ENCODE measurements at regions not wholly inside any gene's neighbourhood (a gene's known extent, or its start where the extent isn't known, plus 50 kb on each side); places are given as distances from the start of the nearest gene placed in this dataset.

- no peak overlapping the region for H3K4me3 ChIP-seq (ENCODE audit: low read depth, low read length, poor library complexity, severe bottlenecking)
- DNase-seq (ENCODE audit: low spot score): no peak
- TF ChIP-seq EZH2 (IDR thresholded peaks at IDR 0.05; ENCODE audit: borderline replicate concordance, low read depth, low read length, poor library complexity, severe bottlenecking): no peak
- TF ChIP-seq, protein P1, sequence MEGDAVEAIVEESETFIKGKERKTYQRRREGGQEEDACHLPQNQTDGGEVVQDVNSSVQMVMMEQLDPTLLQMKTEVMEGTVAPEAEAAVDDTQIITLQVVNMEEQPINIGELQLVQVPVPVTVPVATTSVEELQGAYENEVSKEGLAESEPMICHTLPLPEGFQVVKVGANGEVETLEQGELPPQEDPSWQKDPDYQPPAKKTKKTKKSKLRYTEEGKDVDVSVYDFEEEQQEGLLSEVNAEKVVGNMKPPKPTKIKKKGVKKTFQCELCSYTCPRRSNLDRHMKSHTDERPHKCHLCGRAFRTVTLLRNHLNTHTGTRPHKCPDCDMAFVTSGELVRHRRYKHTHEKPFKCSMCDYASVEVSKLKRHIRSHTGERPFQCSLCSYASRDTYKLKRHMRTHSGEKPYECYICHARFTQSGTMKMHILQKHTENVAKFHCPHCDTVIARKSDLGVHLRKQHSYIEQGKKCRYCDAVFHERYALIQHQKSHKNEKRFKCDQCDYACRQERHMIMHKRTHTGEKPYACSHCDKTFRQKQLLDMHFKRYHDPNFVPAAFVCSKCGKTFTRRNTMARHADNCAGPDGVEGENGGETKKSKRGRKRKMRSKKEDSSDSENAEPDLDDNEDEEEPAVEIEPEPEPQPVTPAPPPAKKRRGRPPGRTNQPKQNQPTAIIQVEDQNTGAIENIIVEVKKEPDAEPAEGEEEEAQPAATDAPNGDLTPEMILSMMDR (conservative IDR thresholded peaks at IDR 0.05; ENCODE audit: low read depth, low read length): no peak
- no peaks in the 10 kb centered on the region for H3K36me3 ChIP-seq (ENCODE audit: insufficient read depth, low read length, poor library complexity, severe bottlenecking)
- no peak overlapping the region for H3K27ac ChIP-seq (ENCODE audit: low read depth, low read length, poor library complexity, severe bottlenecking)
- ChIA-PET POLR2A (ENCODE audit: low non-redundant PET) (no interaction called here), CTCF (no interaction called here)
- no TSS peak for BruUV-seq (replicated peaks)
- H3K27me3 ChIP-seq (replicated peaks; ENCODE audit: insufficient read depth, low read depth, low read length, poor library complexity): no peaks in the 10 kb centered on the region
- peaks cover 19% of the 10 kb centered on the region for H3K4me1 ChIP-seq (ENCODE audit: insufficient read depth, low read length, poor library complexity, severe bottlenecking)
- intact Hi-C loops (cut with micrococcal nuclease; ENCODE audit: unreplicated experiment): no loop called here
- no peaks in the 10 kb centered on the region for H3K9me3 ChIP-seq (ENCODE audit: low read depth, low read length, poor library complexity, severe bottlenecking)
Measured at GRCh38 chr6:145006914-145007313, 721.8 kb downstream of the UTRN start.

- TF ChIP-seq, protein P1 (conservative IDR thresholded peaks at IDR 0.05; ENCODE audit: low read depth, low read length): no peak
- no peak for TF ChIP-seq EZH2 (IDR thresholded peaks at IDR 0.05; ENCODE audit: borderline replicate concordance, low read depth, low read length, poor library complexity, severe bottlenecking)
- ChIA-PET POLR2A (ENCODE audit: low non-redundant PET) (no interaction called here), CTCF (no interaction called here)
- Histone ChIP-seq H3K9me3 (ENCODE audit: low read depth, low read length, poor library complexity, severe bottlenecking) (no peaks in the 10 kb centered on the region), H3K4me1 (ENCODE audit: insufficient read depth, low read length, poor library complexity, severe bottlenecking) (peaks cover 13% of the 10 kb centered on the region), H3K36me3 (ENCODE audit: insufficient read depth, low read length, poor library complexity, severe bottlenecking) (no peaks in the 10 kb centered on the region), H3K27me3 (replicated peaks; ENCODE audit: insufficient read depth, low read depth, low read length, poor library complexity) (no peaks in the 10 kb centered on the region), H3K27ac (ENCODE audit: low read depth, low read length, poor library complexity, severe bottlenecking) (no peak overlapping the region), H3K4me3 (ENCODE audit: low read depth, low read length, poor library complexity, severe bottlenecking) (no peak overlapping the region)
- intact Hi-C loops (cut with micrococcal nuclease; ENCODE audit: unreplicated experiment): no loop called here
- no peak for DNase-seq (ENCODE audit: low spot score)
- no TSS peak for BruUV-seq (replicated peaks)
Measured at GRCh38 chr6:145008715-145009114, 723.6 kb downstream of the UTRN start.

DNA sequence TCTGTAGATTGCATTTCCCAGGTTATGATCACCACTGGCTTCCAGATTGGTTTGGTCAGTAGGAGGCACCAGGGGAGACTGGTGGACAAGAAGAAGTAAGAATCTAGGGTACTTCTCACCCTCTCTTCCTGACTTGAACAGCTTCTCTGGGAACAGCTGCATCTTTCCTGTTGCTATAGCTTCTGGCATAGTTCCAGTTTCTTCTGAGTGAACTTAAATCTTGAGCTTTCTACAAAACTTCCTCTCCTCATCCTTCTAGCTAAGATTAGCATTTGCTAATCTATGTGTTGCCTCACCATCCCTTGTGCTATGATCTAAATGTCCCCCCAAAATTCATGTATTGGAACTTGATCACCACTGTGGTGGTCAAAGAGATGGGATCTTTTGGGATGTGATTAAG lies 724.6 kb downstream of the UTRN start:
- TF ChIP-seq, protein P1 (conservative IDR thresholded peaks at IDR 0.05; ENCODE audit: low read depth, low read length): no peak
- Histone ChIP-seq H3K36me3 (ENCODE audit: insufficient read depth, low read length, poor library complexity, severe bottlenecking) (no peaks in the 10 kb centered on the region), H3K4me3 (ENCODE audit: low read depth, low read length, poor library complexity, severe bottlenecking) (no peak overlapping the region), H3K27me3 (replicated peaks; ENCODE audit: insufficient read depth, low read depth, low read length, poor library complexity) (no peaks in the 10 kb centered on the region), H3K9me3 (ENCODE audit: low read depth, low read length, poor library complexity, severe bottlenecking) (no peaks in the 10 kb centered on the region), H3K4me1 (ENCODE audit: insufficient read depth, low read length, poor library complexity, severe bottlenecking) (peaks cover 13% of the 10 kb centered on the region), H3K27ac (ENCODE audit: low read depth, low read length, poor library complexity, severe bottlenecking) (no peak overlapping the region)
- intact Hi-C loops (cut with micrococcal nuclease; ENCODE audit: unreplicated experiment): no loop called here
- ChIA-PET POLR2A (ENCODE audit: low non-redundant PET) (no interaction called here), CTCF (no interaction called here)
- peak; percentile 56 for DNase-seq (ENCODE audit: low spot score)
- BruUV-seq (replicated peaks): no TSS peak
